H1 (cell line): ENCODE measurements at regions not wholly inside any gene's neighbourhood (a gene's known extent, or its start where the extent isn't known, plus 50 kb on each side); places are given as distances from the start of the nearest gene placed in this dataset.

Experiments
- CTCF ChIA-PET: fragments of 300-600 bp; sonication (Branson Sonifier 250); formaldehyde crosslinking; loops from one replicate; lab custom pipeline; 2021; ENCODE audit not compliant: partially characterized antibody; lab: Charles Lee
- POLR2A ChIA-PET: fragments of 300-600 bp; sonication (Branson Sonifier 250); formaldehyde crosslinking; loops from one replicate; lab custom pipeline; 2021; ENCODE audit warnings: inconsistent platforms; ENCODE audit not compliant: partially characterized antibody; lab: Charles Lee
- DNase-seq, 2 experiments: peaks; one replicate each; pipeline versions ENCODE4 v3.0.0 to v3.0.0-alpha.2; 2010 to 2022; ENCODE audit warnings: low spot score in 2 of 2, low read depth in 1 of 2, mixed read lengths in 1 of 2
- FAIRE-seq: peaks from 2 replicates; lab custom pipeline; 2011; peaks lifted over from hg19 to GRCh38; lab: Jason Lieb, UNC
- H2AFZ ChIP-seq: 2 replicates; pipeline ENCODE4 v1.8.1; 2012; ENCODE audit warnings: low read length, inconsistent platforms
- H2AK5ac ChIP-seq: 2 replicates; pipeline ENCODE4 v1.6.1; 2013; ENCODE audit warnings: low read depth, low read length
- H2BK120ac ChIP-seq: replicated peaks from 2 replicates; pipeline ENCODE3; 2013; ENCODE audit warnings: low read depth, low read length, inconsistent platforms
- H2BK12ac ChIP-seq: 2 replicates; pipeline ENCODE4 v1.6.1; 2013; ENCODE audit warnings: low read depth, low read length
- H2BK15ac ChIP-seq: 2 replicates; pipeline ENCODE4 v1.6.1; 2013; ENCODE audit warnings: low read length
- H2BK20ac ChIP-seq: 2 replicates; pipeline ENCODE4 v1.6.1; 2013; ENCODE audit warnings: low read length
- H2BK5ac ChIP-seq: 2 replicates; pipeline ENCODE4 v1.6.1; 2013; ENCODE audit warnings: low read depth, low read length
- H3K14ac ChIP-seq: 2 replicates; pipeline ENCODE4 v1.6.1; 2013; ENCODE audit warnings: inconsistent platforms; ENCODE audit not compliant: insufficient read length
- H3K18ac ChIP-seq: 2 replicates; pipeline ENCODE4 v1.6.1; 2013; ENCODE audit warnings: low read length; ENCODE audit errors: extremely low read depth
- H3K23ac ChIP-seq: 2 replicates; pipeline ENCODE4 v1.6.1; 2013; ENCODE audit warnings: inconsistent platforms; ENCODE audit not compliant: insufficient read length
- H3K23me2 ChIP-seq: 2 replicates; pipeline ENCODE4 v1.6.1; 2013; ENCODE audit warnings: low read depth, low read length
- H3K27ac ChIP-seq: 2 replicates; pipeline ENCODE4 v1.6.1; 2011; ENCODE audit warnings: low read depth, low read length, inconsistent platforms
- H3K27me3 ChIP-seq, 4 experiments: replicated peaks in 1 of 4; 1 replicate in 1 of 4; 2 replicates in 3 of 4; pipeline versions ENCODE4 v1.6.1 to v1.8.1; 2011 to 2013; ENCODE audit warnings: low read length in 3 of 4, mild to moderate bottlenecking in 3 of 4, inconsistent platforms in 2 of 4, mixed read lengths in 2 of 4, moderate library complexity in 1 of 4; ENCODE audit not compliant: control insufficient read depth in 3 of 4, insufficient read depth in 3 of 4; ENCODE audit errors: extremely low read depth in 1 of 4
- H3K36me3 ChIP-seq, 4 experiments: 2 replicates each; pipeline versions ENCODE4 v1.6.1 to v1.8.1; 2011 to 2013; ENCODE audit warnings: mild to moderate bottlenecking in 4 of 4, low read length in 3 of 4, moderate library complexity in 2 of 4, control low read depth in 1 of 4, inconsistent platforms in 1 of 4; ENCODE audit not compliant: insufficient read depth in 4 of 4, control insufficient read depth in 2 of 4
- H3K4ac ChIP-seq: replicated peaks from 2 replicates; pipeline ENCODE3; 2013; ENCODE audit warnings: low read length, low read depth, mixed read lengths, inconsistent platforms; ENCODE audit not compliant: insufficient read length
- H3K4me1 ChIP-seq, 4 experiments: replicated peaks in 1 of 4; 1 replicate in 1 of 4; 2 replicates in 3 of 4; pipeline versions ENCODE4 v1.6.1 to v1.8.1; 2011 to 2013; ENCODE audit warnings: low read length in 3 of 4, inconsistent platforms in 2 of 4, mixed read lengths in 1 of 4; ENCODE audit not compliant: insufficient read depth in 4 of 4, control insufficient read depth in 3 of 4
- H3K4me2 ChIP-seq, 2 experiments: 2 replicates each; pipeline versions ENCODE4 v1.6.1 to v1.8.1; 2011 to 2013; ENCODE audit warnings: low read depth in 2 of 2, low read length in 2 of 2, control low read depth in 1 of 2, inconsistent platforms in 1 of 2, mild to moderate bottlenecking in 1 of 2; ENCODE audit not compliant: insufficient read depth in 1 of 2
- H3K4me3 ChIP-seq, 4 experiments: fragments of 200-600, 300-600 bp in 1 of 4; sonication (generic), shearing (Covaris generic), sonication (Bioruptor Twin) in 1 of 4; 2 replicates each; pipeline versions ENCODE4 v1.5.1 to v1.8.1; 2011 to 2016; ENCODE audit warnings: low read length in 4 of 4, low read depth in 3 of 4, control low read depth in 2 of 4, inconsistent platforms in 2 of 4, mild to moderate bottlenecking in 2 of 4, mixed read lengths in 1 of 4, moderate library complexity in 1 of 4; ENCODE audit not compliant: insufficient read depth in 2 of 4; ENCODE audit errors: extremely low read depth in 1 of 4
- H3K56ac ChIP-seq: replicated peaks from 2 replicates; pipeline ENCODE3; 2013; ENCODE audit warnings: low read depth, mild to moderate bottlenecking, mixed read lengths, low read length, inconsistent platforms; ENCODE audit not compliant: insufficient read length
- H3K79me1 ChIP-seq: 2 replicates; pipeline ENCODE4 v1.6.1; 2013; ENCODE audit warnings: low read depth, low read length, control low read depth
- H3K79me2 ChIP-seq, 2 experiments: 2 replicates each; pipeline versions ENCODE4 v1.6.1 to v1.8.1; 2012 to 2013; ENCODE audit warnings: low read length in 2 of 2, mild to moderate bottlenecking in 2 of 2, inconsistent platforms in 1 of 2; ENCODE audit not compliant: insufficient read depth in 2 of 2, control insufficient read depth in 1 of 2
- H3K9ac ChIP-seq, 4 experiments: replicated peaks in 1 of 4; 1 replicate in 1 of 4; 2 replicates in 3 of 4; pipeline versions ENCODE4 v1.6.1 to v1.8.1; 2011 to 2013; ENCODE audit warnings: low read depth in 3 of 4, low read length in 3 of 4, control low read depth in 2 of 4, mild to moderate bottlenecking in 2 of 4, moderate library complexity in 2 of 4, inconsistent platforms in 1 of 4; ENCODE audit errors: extremely low read depth in 1 of 4
- H3K9me3 ChIP-seq, 2 experiments: 2 replicates each; pipeline versions ENCODE4 v1.6.1 to v1.8.1; 2012 to 2013; ENCODE audit warnings: mild to moderate bottlenecking in 2 of 2, moderate library complexity in 2 of 2, control low read depth in 1 of 2, inconsistent platforms in 1 of 2, low read depth in 1 of 2, low read length in 1 of 2, mixed read lengths in 1 of 2; ENCODE audit not compliant: insufficient read depth in 2 of 2
- H4K20me1 ChIP-seq, 2 experiments: replicated peaks in 1 of 2; 2 replicates each; pipeline versions ENCODE3 to v1.8.1; 2011 to 2013; ENCODE audit warnings: inconsistent platforms in 2 of 2, low read length in 2 of 2, mild to moderate bottlenecking in 1 of 2; ENCODE audit not compliant: insufficient read depth in 2 of 2, control insufficient read depth in 1 of 2
- H4K5ac ChIP-seq: 2 replicates; pipeline ENCODE4 v1.6.1; 2013; ENCODE audit warnings: low read length, low read depth, mixed read lengths, inconsistent platforms; ENCODE audit not compliant: insufficient read length
- H4K8ac ChIP-seq: 2 replicates; pipeline ENCODE4 v1.8.0; 2013; ENCODE audit warnings: mild to moderate bottlenecking, moderate library complexity, low read length, inconsistent platforms; ENCODE audit not compliant: insufficient read depth; ENCODE audit errors: extremely low read depth
- H4K91ac ChIP-seq: replicated peaks from 2 replicates; pipeline ENCODE3; 2013; ENCODE audit warnings: low read length, mixed read lengths, inconsistent platforms; ENCODE audit not compliant: insufficient read length
- KDM1A ChIP-seq: fragments of 200-600, 300-600 bp; sonication (generic); IDR thresholded peaks from 2 replicates; pipeline ENCODE4 v1.7.1; 2016; ENCODE audit warnings: mild to moderate bottlenecking, low read length, borderline replicate concordance
- RAD21 ChIP-seq, 2 experiments: IDR thresholded peaks in 1 of 2; conservative IDR thresholded peaks in 1 of 2; 2 replicates each; pipeline ENCODE4 v1.6.1; 2011; ENCODE audit warnings: low read depth in 2 of 2, low read length in 2 of 2, improper control_type of control experiment in 1 of 2, inconsistent platforms in 1 of 2, mild to moderate bottlenecking in 1 of 2, moderate library complexity in 1 of 2
- WGBS, 2 experiments: shearing (Covaris generic) in 1 of 2; methylation state at CpG; one replicate each; pipeline versions ENCODE4 v1.1.6 to v1.1.7; 2013 to 2015; ENCODE audit warnings: low lambda C conversion rate in 2 of 2, mixed read lengths in 2 of 2, inconsistent platforms in 1 of 2, low coverage in 1 of 2, missing lambda C conversion rate in 1 of 2; ENCODE audit not compliant: insufficient replicate concordance in 2 of 2, insufficient coverage in 1 of 2, insufficient read length in 1 of 2; ENCODE audit errors: extremely low coverage in 1 of 2, missing lambda C conversion rate in 1 of 2; 5-methylcytosine and 5-hydroxymethylcytosine counted together
- TF ChIP-seq, protein P1 (sequence below), 3 experiments: IDR thresholded peaks; 1 replicate in 2 of 3; 2 replicates in 1 of 3; pipeline versions ENCODE4 v1.5.1 to v1.6.1; 2011; ENCODE audit warnings: low read length in 3 of 3, mild to moderate bottlenecking in 3 of 3, inconsistent platforms in 2 of 3, low read depth in 1 of 3, moderate library complexity in 1 of 3; ENCODE audit not compliant: insufficient read depth in 1 of 3; ENCODE audit errors: control extremely low read depth in 1 of 3

DNA sequence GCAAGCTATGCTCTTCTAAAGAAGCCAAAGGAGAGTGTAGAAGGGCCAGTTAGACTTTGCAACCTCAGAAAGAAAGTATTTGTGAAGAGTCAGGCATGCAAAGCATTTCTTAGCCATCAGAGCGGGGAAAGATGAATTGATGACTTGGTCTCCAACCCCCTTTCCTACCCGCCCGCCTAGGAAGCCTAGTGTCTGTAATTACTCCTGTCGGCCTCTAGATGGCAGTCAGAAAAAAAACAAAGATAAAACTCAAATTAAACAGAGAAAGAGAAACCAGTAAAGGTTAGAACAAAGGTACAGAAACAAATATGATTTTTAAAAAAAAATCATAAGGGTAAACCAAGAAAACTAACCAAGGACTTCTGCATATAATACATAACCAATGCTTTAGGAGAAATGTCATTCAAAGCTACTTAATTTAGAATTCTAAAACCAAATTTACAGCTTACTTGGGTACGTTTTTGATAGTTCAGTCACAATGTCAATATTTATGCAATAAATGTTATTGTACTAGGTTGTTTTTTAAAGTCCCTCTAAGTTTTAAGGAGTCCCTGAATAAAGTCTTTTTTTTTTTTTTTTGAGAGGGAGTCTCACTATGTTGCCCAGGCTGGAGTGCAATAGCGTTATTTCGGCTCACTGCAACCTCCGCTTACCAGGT is 97.6 kb downstream of the LYZL1 start:
- no peak for TF ChIP-seq KDM1A
- TF ChIP-seq, protein P1, sequence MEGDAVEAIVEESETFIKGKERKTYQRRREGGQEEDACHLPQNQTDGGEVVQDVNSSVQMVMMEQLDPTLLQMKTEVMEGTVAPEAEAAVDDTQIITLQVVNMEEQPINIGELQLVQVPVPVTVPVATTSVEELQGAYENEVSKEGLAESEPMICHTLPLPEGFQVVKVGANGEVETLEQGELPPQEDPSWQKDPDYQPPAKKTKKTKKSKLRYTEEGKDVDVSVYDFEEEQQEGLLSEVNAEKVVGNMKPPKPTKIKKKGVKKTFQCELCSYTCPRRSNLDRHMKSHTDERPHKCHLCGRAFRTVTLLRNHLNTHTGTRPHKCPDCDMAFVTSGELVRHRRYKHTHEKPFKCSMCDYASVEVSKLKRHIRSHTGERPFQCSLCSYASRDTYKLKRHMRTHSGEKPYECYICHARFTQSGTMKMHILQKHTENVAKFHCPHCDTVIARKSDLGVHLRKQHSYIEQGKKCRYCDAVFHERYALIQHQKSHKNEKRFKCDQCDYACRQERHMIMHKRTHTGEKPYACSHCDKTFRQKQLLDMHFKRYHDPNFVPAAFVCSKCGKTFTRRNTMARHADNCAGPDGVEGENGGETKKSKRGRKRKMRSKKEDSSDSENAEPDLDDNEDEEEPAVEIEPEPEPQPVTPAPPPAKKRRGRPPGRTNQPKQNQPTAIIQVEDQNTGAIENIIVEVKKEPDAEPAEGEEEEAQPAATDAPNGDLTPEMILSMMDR (IDR thresholded peaks at IDR 0.05; ENCODE audit: control extremely low read depth in 1 of 3, insufficient read depth in 1 of 3, low read depth in 1 of 3, low read length in 3 of 3) = peak; percentile 4 to 44 (median 43)
- peak in 1 of 2 experiments; percentile 14; a peak in 1 of 4 replicates for TF ChIP-seq RAD21 (IDR thresholded peaks at IDR 0.05 in 1 of 2, conservative IDR thresholded peaks at IDR 0.05 in 1 of 2; ENCODE audit: low read depth in 2 of 2, low read length in 2 of 2)
- DNase-seq = no peak
- Histone ChIP-seq H4K5ac (no peak overlapping the region), H3K4ac (no peak overlapping the region), H3K9ac (no peak overlapping the region), H3K14ac (no peak overlapping the region), H2BK12ac (no peak overlapping the region), H3K9me3 (no peaks in the 10 kb centered on the region), H3K56ac (no peak overlapping the region), H3K4me3 (no peak overlapping the region), H4K20me1 (no peaks in the 10 kb centered on the region), H3K4me1 (0 out of 7 replicates have a peak, but pooled peaks cover 0 to 3% (median 0%) of the 10 kb centered on the region in 4 experiments), H3K23me2 (no peaks in the 10 kb centered on the region), H3K27ac (no peak overlapping the region), H2BK20ac (no peak overlapping the region), H2BK5ac (no peak overlapping the region), H3K36me3 (no peaks in the 10 kb centered on the region), H3K18ac (no peak overlapping the region), H2AFZ (no peak overlapping the region), H3K27me3 (no peaks in the 10 kb centered on the region), H3K23ac (no peak overlapping the region), H2AK5ac (no peak overlapping the region), H2BK120ac (no peak overlapping the region), H2BK15ac (no peak overlapping the region), H3K4me2 (no peak overlapping the region; a peak in 1 of 4 replicates), H4K91ac (no peak overlapping the region), H4K8ac (no peak overlapping the region), H3K79me2 (no peaks in the 10 kb centered on the region), H3K79me1 (no peaks in the 10 kb centered on the region)
- WGBS, 2 experiments = 51% methylated on average over 8 of the region's 8 CpGs; no CpG with 5 or more reads in 1 of the 2 experiments
- POLR2A ChIA-PET = interaction anchor here (0.6 kb wide), 1 partner anchor 494 kb away, joined by 3 read pairs; no protein-coding TSS in a partner anchor
- FAIRE-seq = peak; percentile 63
- CTCF ChIA-PET = interaction anchor here (0.5 to 5.8 kb wide), 26 partner anchors 9 to 1230 kb away, joined by 3 to 52 read pairs (median 3); no protein-coding TSS in a partner anchor
